ENCODE measurements at regions not wholly inside any gene's neighbourhood (a gene's known extent, or its start where the extent isn't known, plus 50 kb on each side); places are given as distances from the start of the nearest gene placed in this dataset.

DNA sequence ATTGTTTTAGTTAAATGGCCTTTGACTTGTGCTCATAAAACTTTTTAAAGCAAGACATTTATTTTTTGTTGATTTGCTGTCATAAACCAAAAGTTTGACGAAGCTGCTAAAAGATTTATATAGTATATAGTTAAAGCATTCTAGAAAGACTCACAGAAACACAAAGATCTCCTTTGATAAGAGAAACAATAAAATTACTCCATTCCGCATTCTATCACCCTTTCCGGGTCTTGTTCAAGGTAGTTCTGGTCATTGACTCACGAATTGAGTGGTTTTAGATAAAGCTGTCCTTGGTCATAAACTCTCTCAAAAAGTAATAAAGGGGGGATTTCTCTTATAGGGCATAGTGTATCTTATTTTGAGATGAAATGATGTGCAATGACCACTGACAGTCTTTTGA is 1010.5 kb upstream of the NCAM2 start:
- Histone ChIP-seq H3K4me1 (no peaks in the 10 kb centered on the region), H3K4me2 (no peak overlapping the region), H3K9me3 (no peaks in the 10 kb centered on the region), H3K27me3 (no peaks in the 10 kb centered on the region), H3K9ac (no peak overlapping the region), H3K36me3 (no peaks in the 10 kb centered on the region), H3K4me3 (no peak overlapping the region), H4K20me1 (no peaks in the 10 kb centered on the region), H3K27ac (no peak overlapping the region)
- TF ChIP-seq Cebpa-rat (IDR thresholded peaks at IDR 0.05): no peak

DNA sequence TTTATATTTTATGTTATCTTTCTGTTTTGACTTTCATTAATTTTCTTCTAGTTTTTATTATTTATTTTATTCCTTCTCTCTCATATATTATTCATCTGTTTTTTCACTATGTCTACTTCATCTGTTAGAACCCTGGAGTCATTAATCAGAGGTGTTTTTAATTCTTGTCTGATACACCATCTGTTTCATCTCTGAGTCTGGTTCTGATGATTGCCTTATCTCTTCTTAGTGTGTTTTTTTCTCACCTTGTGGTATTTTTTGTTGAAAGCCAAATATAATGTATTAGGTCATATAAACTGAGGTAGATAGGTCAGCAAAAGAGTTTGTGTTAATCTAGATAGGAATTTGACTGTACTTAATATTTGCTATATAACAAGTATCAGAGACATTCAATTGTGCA is 1005.7 kb upstream of the NCAM2 start:
- TF ChIP-seq Cebpa-rat (IDR thresholded peaks at IDR 0.05): no peak
- Histone ChIP-seq H3K4me1 (no peaks in the 10 kb centered on the region), H3K9ac (no peak overlapping the region), H3K4me3 (no peak overlapping the region), H3K4me2 (no peak overlapping the region), H3K27ac (no peak overlapping the region), H4K20me1 (no peaks in the 10 kb centered on the region), H3K36me3 (no peaks in the 10 kb centered on the region), H3K9me3 (no peaks in the 10 kb centered on the region), H3K27me3 (no peaks in the 10 kb centered on the region)

DNA sequence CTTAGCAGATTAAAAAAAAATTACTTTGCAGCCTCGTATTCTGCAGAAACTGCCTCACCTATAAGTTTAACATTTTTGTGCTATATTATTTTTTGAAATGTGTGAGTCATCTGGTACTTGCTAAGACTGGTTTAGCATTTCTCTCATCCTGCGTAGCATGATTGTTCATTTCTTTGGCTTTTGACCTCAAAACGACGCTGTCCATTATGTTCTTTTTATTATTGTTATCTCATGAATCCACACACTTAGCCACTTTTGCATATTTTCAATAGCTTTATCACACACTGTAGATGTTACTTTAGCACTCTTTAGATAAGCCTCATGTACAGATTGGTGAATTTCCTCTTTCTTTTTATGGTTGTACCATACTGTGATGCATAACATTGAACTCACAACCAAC is 1004.9 kb upstream of the NCAM2 start:
- no peaks in the 10 kb centered on the region for H3K9me3 ChIP-seq
- no peak overlapping the region for H3K4me2 ChIP-seq
- no peak for TF ChIP-seq Cebpa-rat (IDR thresholded peaks at IDR 0.05)
- H3K36me3 ChIP-seq: no peaks in the 10 kb centered on the region
- H3K9ac ChIP-seq: no peak overlapping the region
- H3K27me3 ChIP-seq: no peaks in the 10 kb centered on the region
- H3K4me1 ChIP-seq: no peaks in the 10 kb centered on the region
- H3K4me3 ChIP-seq: no peak overlapping the region
- H3K27ac ChIP-seq: no peak overlapping the region
- no peaks in the 10 kb centered on the region for H4K20me1 ChIP-seq

DNA sequence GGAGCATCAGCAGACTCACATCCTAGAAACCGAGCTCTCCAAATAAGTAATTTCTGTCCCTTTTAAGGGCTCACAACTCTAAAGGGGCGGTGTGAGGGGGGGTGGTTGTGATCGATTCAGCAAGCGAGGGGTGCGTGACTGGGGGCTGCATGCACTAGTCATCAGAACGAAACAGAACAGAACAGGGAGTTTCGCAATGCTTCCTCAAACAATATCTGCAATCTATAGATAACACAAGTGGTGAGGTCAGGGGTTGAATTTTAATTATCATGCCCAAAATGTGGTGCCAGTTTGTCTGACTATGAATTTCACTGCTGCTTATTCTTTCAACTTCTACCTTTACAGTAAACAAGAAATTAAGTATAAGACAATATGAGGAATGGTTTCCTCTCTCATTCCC is 1003.0 kb upstream of the NCAM2 start:
- Histone ChIP-seq H3K36me3 (no peaks in the 10 kb centered on the region), H3K27me3 (no peaks in the 10 kb centered on the region), H3K4me3 (no peak overlapping the region), H4K20me1 (no peaks in the 10 kb centered on the region), H3K9me3 (peaks cover 7% of the 10 kb centered on the region; the same call in 1 of the 2 replicates), H3K4me1 (no peaks in the 10 kb centered on the region), H3K4me2 (no peak overlapping the region), H3K27ac (no peak overlapping the region), H3K9ac (no peak overlapping the region)
- TF ChIP-seq Cebpa-rat (IDR thresholded peaks at IDR 0.05): no peak

DNA sequence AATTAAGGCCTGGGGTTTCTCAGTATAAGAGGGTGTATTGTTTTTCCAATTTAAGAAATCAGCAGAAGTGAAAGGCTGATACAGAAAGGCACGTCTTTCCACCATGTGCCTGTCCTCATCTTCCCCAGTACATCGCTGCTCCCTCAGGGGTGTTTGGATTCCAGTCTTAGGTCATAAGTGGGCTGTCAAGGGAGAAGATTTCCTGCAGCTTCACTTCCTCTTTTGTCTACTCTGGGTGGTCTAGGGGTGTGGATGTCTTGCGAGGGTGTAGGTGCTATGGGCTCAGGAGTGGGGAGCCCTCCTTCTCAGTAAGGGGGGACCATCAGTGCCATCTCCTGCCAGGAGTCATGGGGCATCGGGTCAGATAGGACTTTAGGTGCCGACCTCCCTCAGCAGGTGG is 999.8 kb upstream of the NCAM2 start:
- H4K20me1 ChIP-seq: no peaks in the 10 kb centered on the region
- no peaks in the 10 kb centered on the region for H3K4me1 ChIP-seq
- H3K36me3 ChIP-seq: no peaks in the 10 kb centered on the region
- no peaks in the 10 kb centered on the region for H3K27me3 ChIP-seq
- H3K27ac ChIP-seq: no peak overlapping the region
- no peak overlapping the region for H3K4me2 ChIP-seq
- no peak overlapping the region for H3K4me3 ChIP-seq
- peaks cover 7% of the 10 kb centered on the region; the same call in 1 of the 2 replicates for H3K9me3 ChIP-seq
- no peak for TF ChIP-seq Cebpa-rat (IDR thresholded peaks at IDR 0.05)
- H3K9ac ChIP-seq: no peak overlapping the region

DNA sequence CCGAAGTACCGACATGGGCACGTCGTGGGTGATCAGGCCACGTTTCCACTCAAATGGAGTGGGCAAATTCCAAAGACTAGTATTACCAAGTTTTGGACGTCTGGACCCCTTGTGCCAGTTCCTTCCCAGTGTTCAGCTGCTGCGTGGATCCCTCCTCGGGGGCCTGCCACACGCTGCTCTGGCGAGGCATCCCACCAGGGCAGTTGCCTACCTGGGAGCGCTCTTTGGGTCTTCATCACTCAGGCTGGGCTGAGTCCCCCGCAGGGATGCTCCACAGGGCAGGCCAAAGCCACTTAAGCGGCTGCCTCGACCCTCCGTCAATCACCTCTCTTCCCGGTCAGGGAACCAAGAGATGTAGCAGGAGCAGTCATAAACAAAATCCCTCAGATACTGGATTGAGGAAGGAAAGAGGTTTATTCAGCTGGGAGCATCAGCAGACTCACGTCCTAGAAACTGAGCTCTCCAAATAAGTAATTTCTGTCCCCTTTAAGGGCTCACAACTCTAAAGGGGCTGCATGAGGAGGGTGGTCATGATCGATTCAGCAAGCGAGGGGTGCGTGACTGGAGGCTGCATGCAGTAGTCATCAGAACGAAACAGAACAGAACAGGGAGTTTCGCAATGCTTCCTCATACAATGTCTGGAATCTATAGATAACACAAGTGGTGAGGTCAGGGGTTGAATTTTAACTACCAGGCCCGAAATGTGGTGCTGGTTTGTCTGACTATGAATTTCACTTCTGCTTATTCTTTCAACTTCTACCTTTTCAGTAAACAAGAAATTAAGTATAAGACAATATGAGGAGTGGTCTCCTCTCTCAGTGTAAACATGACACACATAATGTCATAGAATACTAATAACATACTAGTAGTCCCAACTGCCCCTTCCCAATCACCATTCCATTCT is 998.6 kb upstream of the NCAM2 start:
- H3K4me1 ChIP-seq: no peaks in the 10 kb centered on the region
- no peak overlapping the region for H3K27ac ChIP-seq
- no peak overlapping the region for H3K4me2 ChIP-seq
- no peaks in the 10 kb centered on the region for H3K36me3 ChIP-seq
- no peaks in the 10 kb centered on the region for H4K20me1 ChIP-seq
- TF ChIP-seq Cebpa-rat (IDR thresholded peaks at IDR 0.05): no peak
- H3K9ac ChIP-seq: no peak overlapping the region
- peaks cover 7% of the 10 kb centered on the region; the same call in 1 of the 2 replicates for H3K9me3 ChIP-seq
- no peaks in the 10 kb centered on the region for H3K27me3 ChIP-seq
- no peak overlapping the region for H3K4me3 ChIP-seq

DNA sequence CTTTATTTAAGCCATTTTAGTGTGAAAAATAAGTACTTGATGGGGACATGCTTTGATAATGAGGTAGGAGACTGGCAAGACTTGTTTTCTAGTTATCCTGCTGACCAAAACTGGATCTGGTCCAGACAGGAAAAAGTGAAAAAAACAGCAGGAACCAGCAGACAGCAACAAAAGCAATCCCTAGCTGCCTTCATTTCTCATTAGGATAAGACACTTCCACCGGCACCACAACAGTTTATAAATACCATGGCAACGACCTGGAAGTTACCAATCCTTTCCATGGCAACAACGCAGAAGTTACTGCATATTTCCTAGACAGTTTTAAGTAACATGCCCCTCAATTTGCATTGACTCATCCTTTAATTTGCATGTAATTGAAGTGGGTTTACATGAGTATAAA is 993.8 kb upstream of the NCAM2 start:
- H4K20me1 ChIP-seq: no peaks in the 10 kb centered on the region
- no peak overlapping the region for H3K4me3 ChIP-seq
- H3K27ac ChIP-seq: no peak overlapping the region
- no peaks in the 10 kb centered on the region for H3K36me3 ChIP-seq
- no peak overlapping the region for H3K9ac ChIP-seq
- TF ChIP-seq Cebpa-rat (IDR thresholded peaks at IDR 0.05): no peak
- no peak overlapping the region for H3K4me2 ChIP-seq
- H3K27me3 ChIP-seq: no peaks in the 10 kb centered on the region
- H3K9me3 ChIP-seq: peaks cover 6% of the 10 kb centered on the region; the same call in 1 of the 2 replicates
- H3K4me1 ChIP-seq: no peaks in the 10 kb centered on the region

DNA sequence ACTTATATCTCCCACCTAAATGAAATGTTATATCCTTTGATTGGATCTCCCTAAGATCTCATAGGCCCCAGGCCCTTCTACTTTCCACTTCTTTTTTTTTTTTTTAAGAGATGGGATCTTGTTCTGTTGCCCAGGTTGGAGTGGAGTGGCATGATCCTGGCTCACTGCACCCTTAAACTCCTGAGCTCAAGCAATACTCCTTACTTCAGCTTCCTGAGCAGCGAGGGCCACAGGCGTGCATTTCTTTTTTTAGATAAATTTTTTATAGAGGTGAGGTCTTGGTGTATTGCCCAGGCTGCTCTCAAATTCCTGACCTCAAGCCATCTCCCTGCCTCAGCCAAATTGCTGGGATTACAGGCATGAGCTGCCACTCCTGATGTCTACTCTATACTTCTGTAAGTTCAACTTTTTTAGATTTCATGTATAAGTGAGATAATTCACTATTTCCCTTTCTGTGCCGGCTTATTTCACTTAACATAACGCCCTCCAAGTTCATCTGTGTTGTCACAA is 987.5 kb upstream of the NCAM2 start:
- no peaks in the 10 kb centered on the region for H4K20me1 ChIP-seq
- H3K4me3 ChIP-seq: no peak overlapping the region
- H3K27me3 ChIP-seq: no peaks in the 10 kb centered on the region
- no peaks in the 10 kb centered on the region for H3K9me3 ChIP-seq
- H3K4me1 ChIP-seq: no peaks in the 10 kb centered on the region
- no peaks in the 10 kb centered on the region for H3K36me3 ChIP-seq
- H3K9ac ChIP-seq: no peak overlapping the region
- no peak for TF ChIP-seq Cebpa-rat (IDR thresholded peaks at IDR 0.05)
- H3K27ac ChIP-seq: no peak overlapping the region
- no peak overlapping the region for H3K4me2 ChIP-seq

DNA sequence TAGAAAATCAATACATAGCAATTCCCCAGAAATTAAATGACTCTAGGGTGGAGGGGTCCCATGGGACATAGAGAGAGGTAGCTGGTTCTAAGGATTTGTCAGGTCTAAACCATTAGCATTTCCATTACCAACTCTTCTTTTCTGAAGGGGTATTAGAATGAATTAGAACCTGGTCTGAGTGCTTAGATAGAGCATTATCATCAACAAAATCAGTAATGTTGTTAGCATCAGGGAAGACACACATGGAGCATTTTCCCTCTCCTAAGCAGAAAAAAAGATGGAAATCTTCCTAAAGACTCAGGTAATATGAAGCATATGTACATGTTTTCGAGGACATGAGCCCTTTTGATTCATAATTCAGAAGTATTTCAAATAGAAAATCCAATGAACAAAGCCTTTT is 984.4 kb upstream of the NCAM2 start:
- Histone ChIP-seq H3K4me3 (no peak overlapping the region), H3K27me3 (no peaks in the 10 kb centered on the region), H3K4me1 (no peaks in the 10 kb centered on the region), H3K27ac (no peak overlapping the region), H3K4me2 (no peak overlapping the region), H3K36me3 (no peaks in the 10 kb centered on the region), H3K9me3 (no peaks in the 10 kb centered on the region), H4K20me1 (no peaks in the 10 kb centered on the region), H3K9ac (no peak overlapping the region)
- no peak for TF ChIP-seq Cebpa-rat (IDR thresholded peaks at IDR 0.05)

DNA sequence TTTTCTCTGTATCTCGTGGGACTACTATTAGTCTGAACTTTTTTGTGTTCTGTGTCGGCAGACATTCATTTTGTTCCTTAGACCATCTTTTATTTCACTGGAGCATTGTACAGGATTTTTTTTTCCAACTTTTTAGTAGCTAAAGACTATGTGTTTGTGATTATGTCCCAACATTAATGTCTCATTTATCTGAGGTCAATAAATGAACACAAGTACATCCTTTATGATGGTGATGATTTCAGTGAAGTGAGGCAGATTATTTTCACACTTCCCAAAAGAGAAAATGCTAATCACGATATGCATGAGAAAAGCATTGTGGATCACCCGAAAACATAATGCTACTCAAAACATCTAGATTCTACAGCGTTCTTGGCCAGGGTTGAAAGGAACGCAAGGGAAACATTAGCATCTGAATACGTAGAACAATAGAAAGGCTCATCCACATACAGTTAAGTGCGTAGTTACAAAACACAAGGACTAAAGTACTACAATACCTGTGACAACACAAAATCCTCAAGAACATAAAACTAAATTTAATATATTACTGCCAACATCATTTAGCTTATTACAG is 981.7 kb upstream of the NCAM2 start:
- no peak for TF ChIP-seq Cebpa-rat (IDR thresholded peaks at IDR 0.05)
- Histone ChIP-seq H3K4me2 (no peak overlapping the region), H4K20me1 (no peaks in the 10 kb centered on the region), H3K4me1 (no peaks in the 10 kb centered on the region), H3K9me3 (no peaks in the 10 kb centered on the region), H3K4me3 (no peak overlapping the region), H3K27ac (no peak overlapping the region), H3K36me3 (no peaks in the 10 kb centered on the region), H3K27me3 (no peaks in the 10 kb centered on the region), H3K9ac (no peak overlapping the region)
